Esophagus muscularis mucosa (tissue), 3 donors: ENCODE measurements at regions not wholly inside any gene's neighbourhood (a gene's known extent, or its start where the extent isn't known, plus 50 kb on each side); places are given as distances from the start of the nearest gene placed in this dataset.

Experiments used
- POLR2A ChIP-seq: fragments of 450-650 bp; IDR thresholded peaks from one replicate; pipeline ENCODE4 v1.6.1; 2017; ENCODE audit warnings: antibody characterized with exemption, moderate library complexity, mild to moderate bottlenecking, low read depth
- TF ChIP-seq, protein P1 (sequence below), 3 experiments: fragments of 200-600 bp in 2 of 3; fragments of 450-650 bp in 1 of 3; sonication (generic) in 2 of 3; IDR thresholded peaks; one replicate each; pipeline ENCODE4 v1.5.1; 2017 to 2019; ENCODE audit warnings: antibody characterized with exemption in 3 of 3, mild to moderate bottlenecking in 2 of 3, moderate library complexity in 1 of 3

DNA sequence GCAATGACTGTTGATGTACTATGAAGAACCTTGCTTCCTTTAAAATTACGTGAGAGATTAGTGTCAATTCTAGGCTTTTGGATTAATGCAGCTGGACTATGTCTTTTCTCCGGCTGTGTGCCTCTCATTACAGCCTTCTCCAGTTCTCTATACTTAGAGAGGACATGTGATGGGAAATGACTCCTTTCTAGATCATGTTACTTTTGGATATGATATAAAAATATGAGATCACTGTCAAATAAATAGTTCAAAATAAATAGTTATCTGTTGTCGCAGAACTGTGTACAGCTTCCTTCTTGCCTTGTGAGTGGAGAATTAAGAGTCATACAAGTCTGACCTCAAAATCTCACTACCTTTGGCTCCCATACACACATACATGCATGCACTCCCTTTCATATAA lies 592.4 kb downstream of the DIPK2A start:
- TF ChIP-seq, protein P1, sequence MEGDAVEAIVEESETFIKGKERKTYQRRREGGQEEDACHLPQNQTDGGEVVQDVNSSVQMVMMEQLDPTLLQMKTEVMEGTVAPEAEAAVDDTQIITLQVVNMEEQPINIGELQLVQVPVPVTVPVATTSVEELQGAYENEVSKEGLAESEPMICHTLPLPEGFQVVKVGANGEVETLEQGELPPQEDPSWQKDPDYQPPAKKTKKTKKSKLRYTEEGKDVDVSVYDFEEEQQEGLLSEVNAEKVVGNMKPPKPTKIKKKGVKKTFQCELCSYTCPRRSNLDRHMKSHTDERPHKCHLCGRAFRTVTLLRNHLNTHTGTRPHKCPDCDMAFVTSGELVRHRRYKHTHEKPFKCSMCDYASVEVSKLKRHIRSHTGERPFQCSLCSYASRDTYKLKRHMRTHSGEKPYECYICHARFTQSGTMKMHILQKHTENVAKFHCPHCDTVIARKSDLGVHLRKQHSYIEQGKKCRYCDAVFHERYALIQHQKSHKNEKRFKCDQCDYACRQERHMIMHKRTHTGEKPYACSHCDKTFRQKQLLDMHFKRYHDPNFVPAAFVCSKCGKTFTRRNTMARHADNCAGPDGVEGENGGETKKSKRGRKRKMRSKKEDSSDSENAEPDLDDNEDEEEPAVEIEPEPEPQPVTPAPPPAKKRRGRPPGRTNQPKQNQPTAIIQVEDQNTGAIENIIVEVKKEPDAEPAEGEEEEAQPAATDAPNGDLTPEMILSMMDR (IDR thresholded peaks at IDR 0.05) = no peak
- TF ChIP-seq POLR2A = no peak
